GM06990 (cell line): ENCODE measurements at regions not wholly inside any gene's neighbourhood (a gene's known extent, or its start where the extent isn't known, plus 50 kb on each side); places are given as distances from the start of the nearest gene placed in this dataset.

Experiments
- DNase-seq: peaks from one replicate; pipeline ENCODE4 v3.0.0-alpha.2; 2011; ENCODE audit not compliant: insufficient read length; ENCODE audit errors: extremely low read depth
- H3K27me3 ChIP-seq: replicated peaks from 2 replicates; pipeline ENCODE4 v1.6.0; 2011; ENCODE audit warnings: low read length; ENCODE audit not compliant: control insufficient read depth, insufficient read depth
- H3K36me3 ChIP-seq: 2 replicates; pipeline ENCODE4 v1.5.1; 2011; ENCODE audit warnings: low read length; ENCODE audit not compliant: control insufficient read depth, insufficient read depth
- H3K4me3 ChIP-seq: replicated peaks from 2 replicates; pipeline ENCODE4 v1.5.1; 2011; ENCODE audit warnings: low read depth, mild to moderate bottlenecking, control low read depth, low read length
- TF ChIP-seq, protein P1 (sequence below): IDR thresholded peaks from 2 replicates; pipeline ENCODE4 v1.5.1; 2011; ENCODE audit warnings: low read length, control low read depth, mild to moderate bottlenecking, inconsistent platforms; ENCODE audit not compliant: insufficient read depth, poor library complexity, severe bottlenecking

DNA sequence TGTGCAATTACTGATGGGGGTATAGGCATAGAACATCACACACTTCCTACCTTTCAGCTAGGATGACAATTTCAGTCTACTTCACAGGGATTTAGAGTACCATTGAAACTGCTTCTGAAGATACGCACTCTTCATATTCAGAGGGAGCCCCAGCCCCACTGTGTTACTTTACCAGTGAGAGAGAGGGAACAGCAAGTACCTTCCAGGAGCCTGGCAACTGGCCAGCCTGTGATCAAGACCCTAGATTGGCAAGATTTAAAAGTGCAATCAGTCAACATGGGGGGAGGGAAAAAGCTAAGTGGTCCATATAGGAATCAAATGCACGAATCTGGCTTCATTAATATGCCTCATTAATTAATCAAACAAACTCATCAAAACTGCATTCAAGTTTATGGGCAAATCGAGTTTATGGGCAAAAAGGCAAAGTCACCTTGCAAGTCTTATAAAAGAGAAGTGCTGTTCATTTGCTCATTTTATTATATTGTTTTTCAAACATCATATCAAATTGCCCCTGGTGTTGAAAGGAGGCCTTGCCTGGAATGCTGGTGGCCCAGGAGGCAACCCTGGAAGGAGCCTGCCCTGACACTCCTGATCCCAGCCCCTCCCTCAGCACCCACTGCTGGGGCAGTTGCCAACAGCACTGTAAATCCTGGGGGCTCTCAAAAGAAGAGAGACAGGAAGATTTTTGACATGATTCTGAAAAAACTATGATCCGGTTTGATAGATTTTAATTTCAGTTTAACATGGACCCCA is 184.9 kb upstream of the DPT start:
- no peak for DNase-seq
- no peaks in the 10 kb centered on the region for H3K27me3 ChIP-seq
- no peaks in the 10 kb centered on the region for H3K36me3 ChIP-seq
- H3K4me3 ChIP-seq: no peak overlapping the region
- TF ChIP-seq, protein P1, sequence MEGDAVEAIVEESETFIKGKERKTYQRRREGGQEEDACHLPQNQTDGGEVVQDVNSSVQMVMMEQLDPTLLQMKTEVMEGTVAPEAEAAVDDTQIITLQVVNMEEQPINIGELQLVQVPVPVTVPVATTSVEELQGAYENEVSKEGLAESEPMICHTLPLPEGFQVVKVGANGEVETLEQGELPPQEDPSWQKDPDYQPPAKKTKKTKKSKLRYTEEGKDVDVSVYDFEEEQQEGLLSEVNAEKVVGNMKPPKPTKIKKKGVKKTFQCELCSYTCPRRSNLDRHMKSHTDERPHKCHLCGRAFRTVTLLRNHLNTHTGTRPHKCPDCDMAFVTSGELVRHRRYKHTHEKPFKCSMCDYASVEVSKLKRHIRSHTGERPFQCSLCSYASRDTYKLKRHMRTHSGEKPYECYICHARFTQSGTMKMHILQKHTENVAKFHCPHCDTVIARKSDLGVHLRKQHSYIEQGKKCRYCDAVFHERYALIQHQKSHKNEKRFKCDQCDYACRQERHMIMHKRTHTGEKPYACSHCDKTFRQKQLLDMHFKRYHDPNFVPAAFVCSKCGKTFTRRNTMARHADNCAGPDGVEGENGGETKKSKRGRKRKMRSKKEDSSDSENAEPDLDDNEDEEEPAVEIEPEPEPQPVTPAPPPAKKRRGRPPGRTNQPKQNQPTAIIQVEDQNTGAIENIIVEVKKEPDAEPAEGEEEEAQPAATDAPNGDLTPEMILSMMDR: no peak

DNA sequence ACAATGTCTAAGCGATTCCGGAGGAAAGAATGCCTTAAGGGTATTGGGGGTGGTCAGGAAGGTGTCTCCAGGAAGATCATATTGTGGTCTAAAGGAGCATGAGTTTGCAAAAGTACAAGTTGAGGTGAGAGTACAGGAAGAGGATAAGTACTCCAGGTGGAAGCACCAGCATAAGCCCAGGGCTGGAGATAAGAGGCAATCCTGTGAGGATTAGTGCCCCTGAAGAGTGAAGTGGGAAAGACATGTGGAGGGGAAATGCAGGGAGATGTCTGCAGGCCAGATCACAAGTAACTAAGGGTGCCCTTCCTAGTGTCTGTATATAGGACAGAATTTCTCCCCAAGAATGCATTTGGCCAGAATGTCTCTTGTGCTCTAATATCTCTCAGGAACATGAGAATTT is 188.3 kb upstream of the DPT start:
- TF ChIP-seq, protein P1: no peak
- H3K36me3 ChIP-seq: no peaks in the 10 kb centered on the region
- no peaks in the 10 kb centered on the region for H3K27me3 ChIP-seq
- DNase-seq: no peak
- H3K4me3 ChIP-seq: no peak overlapping the region

DNA sequence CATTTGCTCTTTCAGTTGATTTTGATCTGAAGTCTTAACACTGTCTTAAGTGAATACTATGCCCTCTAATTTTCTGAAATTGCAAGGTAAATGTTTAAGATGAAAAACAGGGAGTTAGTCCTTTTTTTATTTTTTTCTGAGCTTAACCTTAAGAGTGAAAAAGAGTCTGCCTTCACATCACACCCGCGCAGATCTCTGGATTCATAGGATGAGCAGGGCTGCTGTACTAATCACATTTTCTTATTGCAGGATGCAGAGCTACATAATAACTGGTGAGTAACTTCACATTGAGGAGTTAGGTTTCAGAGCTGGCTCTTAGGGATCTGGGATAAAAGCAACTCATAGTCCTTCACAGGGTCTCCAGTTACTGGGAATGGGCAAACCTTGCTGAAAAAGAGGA is 188.7 kb upstream of the ATP1B1 start:
- DNase-seq: no peak
- no peak overlapping the region for H3K4me3 ChIP-seq
- TF ChIP-seq, protein P1: no peak
- no peaks in the 10 kb centered on the region for H3K27me3 ChIP-seq
- H3K36me3 ChIP-seq: no peaks in the 10 kb centered on the region

DNA sequence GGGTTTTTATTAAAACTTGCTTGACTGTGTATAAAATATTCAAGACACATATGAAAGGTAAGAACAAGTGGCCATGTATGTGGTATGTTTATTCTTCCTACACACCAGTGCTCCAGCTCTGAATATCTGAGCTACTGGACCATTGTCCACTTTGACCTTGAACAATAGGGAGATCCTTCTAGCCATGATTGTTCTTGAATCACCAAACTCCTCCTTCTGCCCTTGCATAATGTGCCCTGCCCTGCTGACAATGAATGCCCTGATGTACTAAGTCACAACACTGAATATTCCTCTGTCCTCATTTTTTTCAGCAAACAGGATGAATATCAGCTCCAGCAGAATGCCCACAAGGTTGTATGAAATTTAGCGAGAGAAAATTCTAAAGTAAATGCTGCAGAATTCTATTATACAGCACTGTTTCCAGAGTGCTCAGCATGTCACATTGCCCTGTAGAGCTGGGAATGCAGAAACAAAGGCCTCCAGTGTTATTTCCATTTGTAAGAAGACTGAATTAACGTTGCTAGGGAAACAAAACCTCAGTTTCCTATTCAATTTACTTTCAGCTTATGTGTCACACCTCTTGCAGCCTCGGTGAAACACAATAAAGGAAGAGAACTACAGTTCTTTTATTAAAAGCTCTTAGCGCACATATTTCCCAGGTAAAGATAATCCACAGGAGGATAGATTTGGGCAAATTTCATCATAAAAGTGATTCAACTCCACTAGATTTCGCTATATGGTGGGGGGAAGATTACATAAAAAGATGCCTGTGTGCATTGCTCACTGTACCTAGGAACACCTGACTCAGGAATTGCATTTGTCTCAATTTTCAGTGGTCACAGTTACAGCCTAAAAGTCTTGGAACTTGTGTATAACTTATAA is 187.4 kb upstream of the ATP1B1 start:
- no peak for DNase-seq
- no peaks in the 10 kb centered on the region for H3K27me3 ChIP-seq
- no peaks in the 10 kb centered on the region for H3K36me3 ChIP-seq
- TF ChIP-seq, protein P1: no peak
- no peak overlapping the region for H3K4me3 ChIP-seq

DNA sequence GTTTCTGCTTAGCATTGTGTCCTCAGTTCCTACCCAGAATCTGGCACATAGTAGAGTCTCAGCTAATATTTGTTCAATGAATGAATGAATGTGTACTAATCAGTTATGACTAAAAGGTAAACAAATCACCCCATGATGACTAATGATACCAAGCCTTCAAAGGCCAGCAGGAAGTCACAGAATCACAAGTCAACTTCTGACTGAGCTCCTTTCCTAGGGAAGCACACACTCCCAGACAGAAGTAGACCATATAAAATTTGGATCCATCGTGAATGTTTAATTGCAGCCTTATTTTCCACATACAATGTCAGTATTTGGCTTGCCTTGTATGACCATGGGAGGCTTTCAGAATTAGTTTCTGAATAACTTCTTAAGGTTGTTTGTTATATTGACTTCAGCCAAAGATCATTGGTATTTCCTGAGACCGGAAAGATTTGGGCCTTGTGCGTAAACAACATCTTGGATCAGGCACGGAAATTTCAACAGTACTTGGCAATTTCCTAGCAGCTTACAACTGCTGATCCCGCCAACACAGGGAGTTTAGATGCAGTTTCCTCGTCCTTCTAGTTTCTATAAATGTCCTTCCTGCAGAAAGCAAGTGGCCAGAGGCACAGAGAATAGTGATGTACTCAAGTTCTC is 185.9 kb upstream of the ATP1B1 start:
- TF ChIP-seq, protein P1: no peak
- Histone ChIP-seq H3K4me3 (no peak overlapping the region), H3K27me3 (no peaks in the 10 kb centered on the region), H3K36me3 (no peaks in the 10 kb centered on the region)
- DNase-seq: no peak
